BJ (cell line): ENCODE measurements at regions not wholly inside any gene's neighbourhood (a gene's known extent, or its start where the extent isn't known, plus 50 kb on each side); places are given as distances from the start of the nearest gene placed in this dataset.

ENCODE experiments used
- CTCF ChIA-PET: fragments of 350-600 bp; formaldehyde crosslinking; extraction: SDS; loops from one replicate; lab custom pipeline; 2021; ENCODE audit warnings: antibody characterized with exemption, inconsistent platforms; lab: Yijun Ruan, JAX
- POLR2A ChIA-PET: fragments of 300-600 bp; sonication (Branson Sonifier 250); formaldehyde crosslinking; extraction: SDS; loops from one replicate; lab custom pipeline; 2021; ENCODE audit warnings: antibody characterized with exemption; lab: Charles Lee
- DNase-seq: peaks from one replicate; pipeline ENCODE4 v3.0.0-alpha.2; 2011; ENCODE audit warnings: low read depth
- H3K27me3 ChIP-seq: 2 replicates; pipeline ENCODE4 v1.6.0; 2011; ENCODE audit warnings: low read length; ENCODE audit not compliant: control insufficient read depth, insufficient read depth
- H3K36me3 ChIP-seq: 2 replicates; pipeline ENCODE4 v1.5.1; 2011; ENCODE audit warnings: low read length; ENCODE audit not compliant: control insufficient read depth, insufficient read depth
- H3K4me3 ChIP-seq: 2 replicates; pipeline ENCODE4 v1.5.1; 2011; ENCODE audit warnings: low read depth, mild to moderate bottlenecking, control low read depth, low read length
- CTCF ChIP-seq: IDR thresholded peaks from 2 replicates; pipeline ENCODE4 v1.5.1; 2011; ENCODE audit warnings: low read depth, mild to moderate bottlenecking, control low read depth, inconsistent platforms, low read length, moderate library complexity; ENCODE audit not compliant: insufficient read depth

- CTCF ChIA-PET, result no interaction called here
- no peak for DNase-seq
- POLR2A ChIA-PET, result no interaction called here
- Histone ChIP-seq H3K4me3 (no peak overlapping the region), H3K27me3 (0 out of 2 replicates have a peak, but pooled peaks cover 1% of the 10 kb centered on the region), H3K36me3 (no peaks in the 10 kb centered on the region)
- TF ChIP-seq CTCF, result no peak
These were observed 212.3 kb downstream of the TTC6 start for GRCh38 chr14:37807722-37808121.

GRCh38 chr14:37810094-37810801 is 214.8 kb downstream of the TTC6 start:
- DNase-seq, result no peak
- Histone ChIP-seq H3K36me3 (no peaks in the 10 kb centered on the region), H3K4me3 (no peak overlapping the region), H3K27me3 (peaks cover 1% of the 10 kb centered on the region; the same call in 1 of the 2 replicates)
- ChIA-PET POLR2A (no interaction called here), CTCF (interaction anchor here (1.2 kb wide), 1 partner anchor 12 kb away, joined by 3 read pairs; no protein-coding TSS in a partner anchor)
- no peak for TF ChIP-seq CTCF

DNA sequence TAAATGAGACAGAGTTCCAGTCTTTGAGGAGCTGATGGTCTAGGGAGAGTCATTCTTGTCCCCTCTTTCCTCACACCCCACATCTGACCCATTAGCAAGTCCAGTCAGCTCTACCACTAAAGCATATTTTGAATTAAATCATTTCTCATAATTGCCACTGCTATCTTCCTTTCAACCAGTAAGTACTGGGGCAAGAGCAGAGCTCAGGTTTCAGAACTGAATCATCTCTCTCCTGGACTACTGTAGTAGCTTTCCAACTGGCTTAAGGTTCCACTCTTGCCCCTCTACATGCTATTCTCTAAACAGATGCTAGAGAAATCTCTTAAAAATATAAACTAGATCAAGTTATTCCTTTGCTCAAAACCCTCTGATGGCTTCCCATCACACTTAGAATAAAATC is 218.3 kb downstream of the TTC6 start:
- no peak for TF ChIP-seq CTCF
- ChIA-PET CTCF (interaction anchor here (0.9 to 1.0 kb wide), 2 partner anchors 13 to 21 kb away, joined by 3 to 4 read pairs; no protein-coding TSS in a partner anchor), POLR2A (no interaction called here)
- Histone ChIP-seq H3K27me3 (peaks cover 1% of the 10 kb centered on the region; the same call in 1 of the 2 replicates), H3K4me3 (no peak overlapping the region), H3K36me3 (no peaks in the 10 kb centered on the region)
- no peak for DNase-seq

- H3K36me3 ChIP-seq, result no peaks in the 10 kb centered on the region
- H3K27me3 ChIP-seq, result no peaks in the 10 kb centered on the region; the same call in 1 of the 2 replicates
- no peak for DNase-seq
- ChIA-PET POLR2A (no interaction called here), CTCF (interaction anchor here (1.5 kb wide), 1 partner anchor 13 kb away, joined by 3 read pairs; no protein-coding TSS in a partner anchor)
- no peak overlapping the region for H3K4me3 ChIP-seq
- no peak for TF ChIP-seq CTCF
These were observed 220.7 kb downstream of the TTC6 start for GRCh38 chr14:37816135-37816534.

DNA sequence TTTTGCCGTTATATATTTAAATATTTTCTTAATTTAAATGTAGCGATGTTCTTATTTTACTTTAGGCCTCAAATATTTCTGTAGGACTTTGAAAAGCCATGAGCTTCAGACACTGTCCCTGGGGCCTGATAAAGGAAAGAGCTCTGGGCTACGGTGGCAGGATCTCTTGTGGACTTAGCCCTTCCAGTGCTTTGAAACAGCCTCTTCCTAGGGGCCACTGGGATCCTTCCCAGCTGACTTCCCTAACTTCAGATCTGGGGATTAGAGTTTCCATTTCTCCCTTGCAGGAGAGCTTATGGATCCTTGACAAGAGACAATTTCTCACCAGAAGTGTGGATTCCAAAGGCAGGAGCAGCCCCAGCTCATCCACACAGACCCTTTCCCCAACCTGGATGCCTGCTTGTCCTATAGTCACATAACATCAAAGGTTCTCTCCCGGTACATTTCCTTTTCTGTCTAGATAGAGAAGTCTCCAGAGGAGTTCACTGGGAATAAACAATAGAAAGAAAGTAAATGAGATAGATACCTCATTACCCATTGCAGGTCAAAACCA is 221.4 kb downstream of the TTC6 start:
- H3K4me3 ChIP-seq, result no peak overlapping the region
- ChIA-PET CTCF (no interaction called here), POLR2A (no interaction called here)
- no peak for TF ChIP-seq CTCF
- no peak for DNase-seq
- no peaks in the 10 kb centered on the region; the same call in 1 of the 2 replicates for H3K27me3 ChIP-seq
- H3K36me3 ChIP-seq, result no peaks in the 10 kb centered on the region
